ENCODE measurements at regions not wholly inside any gene's neighbourhood (a gene's known extent, or its start where the extent isn't known, plus 50 kb on each side); places are given as distances from the start of the nearest gene placed in this dataset.

DNA sequence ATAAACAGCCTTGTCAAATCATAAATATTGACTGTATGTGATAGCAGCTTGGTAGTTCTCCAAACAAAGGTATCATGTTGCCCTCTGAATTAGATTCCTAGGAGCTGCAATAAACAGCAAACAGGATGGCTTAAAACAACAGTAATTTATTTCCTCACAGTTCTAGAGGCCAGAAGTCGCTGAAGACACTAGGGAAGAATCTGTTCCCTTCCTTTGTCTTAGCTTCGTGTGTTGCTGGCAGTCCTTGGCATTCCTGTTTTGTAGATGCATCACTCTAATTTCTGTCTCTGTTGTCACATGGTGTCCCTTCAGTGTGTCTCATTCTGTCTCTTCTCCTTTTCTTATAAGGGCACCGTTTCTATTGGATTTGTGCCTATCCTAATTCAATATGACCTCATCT is 679.3 kb downstream of the OTOL1 start:
- no peak overlapping the region for H3K4me3 Mint-ChIP-seq (ENCODE audit: unreplicated experiment)
- H3K27me3 Mint-ChIP-seq (ENCODE audit: low read depth, unreplicated experiment): no peaks in the 10 kb centered on the region
- H3K27me3 ChIP-seq (ENCODE audit: insufficient read depth, low read length): no peaks in the 10 kb centered on the region
- no peaks in the 10 kb centered on the region for H3K36me3 Mint-ChIP-seq (ENCODE audit: low read depth, unreplicated experiment)
- no peaks in the 10 kb centered on the region for H3K4me1 Mint-ChIP-seq (ENCODE audit: low read depth, unreplicated experiment)
- H3K4me3 ChIP-seq (ENCODE audit: insufficient read depth, low read depth, low read length): no peak overlapping the region
- no peak overlapping the region for H3K9ac ChIP-seq (ENCODE audit: low read length)
- H3K27ac ChIP-seq (ENCODE audit: low read depth, low read length): no peak overlapping the region
- no peak for DNase-seq (ENCODE audit: low read depth)
- TF ChIP-seq, protein P1, sequence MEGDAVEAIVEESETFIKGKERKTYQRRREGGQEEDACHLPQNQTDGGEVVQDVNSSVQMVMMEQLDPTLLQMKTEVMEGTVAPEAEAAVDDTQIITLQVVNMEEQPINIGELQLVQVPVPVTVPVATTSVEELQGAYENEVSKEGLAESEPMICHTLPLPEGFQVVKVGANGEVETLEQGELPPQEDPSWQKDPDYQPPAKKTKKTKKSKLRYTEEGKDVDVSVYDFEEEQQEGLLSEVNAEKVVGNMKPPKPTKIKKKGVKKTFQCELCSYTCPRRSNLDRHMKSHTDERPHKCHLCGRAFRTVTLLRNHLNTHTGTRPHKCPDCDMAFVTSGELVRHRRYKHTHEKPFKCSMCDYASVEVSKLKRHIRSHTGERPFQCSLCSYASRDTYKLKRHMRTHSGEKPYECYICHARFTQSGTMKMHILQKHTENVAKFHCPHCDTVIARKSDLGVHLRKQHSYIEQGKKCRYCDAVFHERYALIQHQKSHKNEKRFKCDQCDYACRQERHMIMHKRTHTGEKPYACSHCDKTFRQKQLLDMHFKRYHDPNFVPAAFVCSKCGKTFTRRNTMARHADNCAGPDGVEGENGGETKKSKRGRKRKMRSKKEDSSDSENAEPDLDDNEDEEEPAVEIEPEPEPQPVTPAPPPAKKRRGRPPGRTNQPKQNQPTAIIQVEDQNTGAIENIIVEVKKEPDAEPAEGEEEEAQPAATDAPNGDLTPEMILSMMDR (IDR thresholded peaks at IDR 0.05; ENCODE audit: insufficient read depth, low read depth, low read length): no peak
- TF ChIP-seq EZH2 (IDR thresholded peaks at IDR 0.05; ENCODE audit: insufficient read depth, low read length): no peak
- H3K4me1 ChIP-seq (ENCODE audit: insufficient read depth, low read length): no peaks in the 10 kb centered on the region
- H3K79me2 ChIP-seq (ENCODE audit: insufficient read depth, low read length): no peaks in the 10 kb centered on the region
- no peak for FAIRE-seq
- H3K27ac Mint-ChIP-seq (ENCODE audit: unreplicated experiment): no peak overlapping the region
- peaks cover 6% of the 10 kb centered on the region for H3K9me3 Mint-ChIP-seq (ENCODE audit: unreplicated experiment)
- H3K9me3 ChIP-seq (ENCODE audit: insufficient read depth, low read depth, low read length): no peaks in the 10 kb centered on the region
- H3K36me3 ChIP-seq (ENCODE audit: insufficient read depth, low read length): no peaks in the 10 kb centered on the region
- no peaks in the 10 kb centered on the region for H4K20me1 ChIP-seq (ENCODE audit: insufficient read depth, low read length)
- no peak overlapping the region for H2AFZ ChIP-seq (ENCODE audit: low read depth, low read length)
- no peak overlapping the region for H3K4me2 ChIP-seq (ENCODE audit: low read length)

DNA sequence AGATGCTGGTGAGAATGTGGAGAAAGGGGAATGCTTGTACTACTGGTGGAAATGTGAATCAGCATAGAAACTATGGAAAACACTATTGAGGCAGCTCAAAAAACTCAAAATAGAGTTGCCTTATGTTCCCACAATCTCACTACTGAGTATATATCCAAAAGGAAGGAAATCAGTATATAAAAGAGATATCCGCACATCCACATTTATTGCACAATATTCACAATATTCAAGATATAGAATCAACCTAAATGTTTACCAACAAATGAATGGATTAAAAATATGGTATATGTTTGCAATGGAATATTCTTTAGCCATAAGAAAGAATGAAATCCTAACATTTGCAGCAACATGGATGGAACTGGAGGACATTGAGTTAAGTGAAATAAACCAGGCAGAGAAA is 686.8 kb downstream of the OTOL1 start:
- Histone ChIP-seq H3K79me2 (ENCODE audit: insufficient read depth, low read length) (no peaks in the 10 kb centered on the region), H3K4me3 (ENCODE audit: insufficient read depth, low read depth, low read length) (no peak overlapping the region), H4K20me1 (ENCODE audit: insufficient read depth, low read length) (no peaks in the 10 kb centered on the region), H2AFZ (ENCODE audit: low read depth, low read length) (no peak overlapping the region), H3K4me2 (ENCODE audit: low read length) (no peak overlapping the region), H3K9ac (ENCODE audit: low read length) (no peak overlapping the region), H3K27me3 (ENCODE audit: insufficient read depth, low read length) (no peaks in the 10 kb centered on the region), H3K27ac (ENCODE audit: low read depth, low read length) (no peak overlapping the region), H3K9me3 (ENCODE audit: insufficient read depth, low read depth, low read length) (peaks cover 4% of the 10 kb centered on the region), H3K36me3 (ENCODE audit: insufficient read depth, low read length) (no peaks in the 10 kb centered on the region), H3K4me1 (ENCODE audit: insufficient read depth, low read length) (no peaks in the 10 kb centered on the region)
- TF ChIP-seq EZH2 (IDR thresholded peaks at IDR 0.05; ENCODE audit: insufficient read depth, low read length): no peak
- TF ChIP-seq, protein P1 (IDR thresholded peaks at IDR 0.05; ENCODE audit: insufficient read depth, low read depth, low read length): no peak
- no peaks in the 10 kb centered on the region for H3K27me3 Mint-ChIP-seq (ENCODE audit: low read depth, unreplicated experiment)
- H3K4me1 Mint-ChIP-seq (ENCODE audit: low read depth, unreplicated experiment): no peaks in the 10 kb centered on the region
- no peaks in the 10 kb centered on the region for H3K9me3 Mint-ChIP-seq (ENCODE audit: unreplicated experiment)
- FAIRE-seq (no peak), DNase-seq (ENCODE audit: low read depth) (no peak)
- H3K27ac Mint-ChIP-seq (ENCODE audit: unreplicated experiment): no peak overlapping the region
- H3K36me3 Mint-ChIP-seq (ENCODE audit: low read depth, unreplicated experiment): no peaks in the 10 kb centered on the region
- H3K4me3 Mint-ChIP-seq (ENCODE audit: unreplicated experiment): no peak overlapping the region

DNA sequence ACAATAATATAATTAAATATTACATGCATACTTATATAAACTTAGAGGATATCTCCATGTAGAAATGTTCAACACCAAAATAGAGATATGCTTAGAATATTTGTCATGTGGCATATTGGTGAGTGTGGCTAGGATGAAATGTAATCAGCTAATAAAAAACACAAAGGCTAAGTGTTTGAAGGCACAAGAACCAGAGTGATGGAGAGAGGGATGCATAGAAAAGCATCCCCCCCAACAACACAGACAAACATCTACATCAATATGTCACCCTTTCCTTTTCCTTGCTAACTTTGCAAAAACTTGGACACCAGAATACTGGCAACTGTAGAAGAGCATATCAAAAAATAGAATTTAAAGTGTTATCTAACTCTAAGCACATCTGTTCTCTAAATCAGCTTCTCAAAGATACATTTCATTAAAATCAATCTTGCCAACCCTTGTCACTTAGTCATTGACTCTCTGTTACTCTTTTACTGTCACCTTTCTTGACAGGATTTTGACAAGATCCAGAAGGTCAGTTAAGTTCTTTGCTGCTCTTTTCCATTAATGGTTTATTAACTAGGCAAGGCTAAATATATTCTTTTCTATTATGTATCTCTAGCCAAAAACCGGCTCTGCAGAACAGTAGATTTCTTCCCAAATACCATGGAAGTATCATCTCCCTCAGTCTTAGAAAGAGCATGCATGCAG is 695.9 kb downstream of the OTOL1 start:
- Mint-ChIP-seq H3K4me1 (ENCODE audit: low read depth, unreplicated experiment) (no peaks in the 10 kb centered on the region), H3K27ac (ENCODE audit: unreplicated experiment) (no peak overlapping the region), H3K36me3 (ENCODE audit: low read depth, unreplicated experiment) (no peaks in the 10 kb centered on the region), H3K9me3 (ENCODE audit: unreplicated experiment) (peaks cover 9% of the 10 kb centered on the region), H3K4me3 (ENCODE audit: unreplicated experiment) (no peak overlapping the region), H3K27me3 (ENCODE audit: low read depth, unreplicated experiment) (no peaks in the 10 kb centered on the region)
- Histone ChIP-seq H3K79me2 (ENCODE audit: insufficient read depth, low read length) (no peaks in the 10 kb centered on the region), H3K27ac (ENCODE audit: low read depth, low read length) (no peak overlapping the region), H3K36me3 (ENCODE audit: insufficient read depth, low read length) (no peaks in the 10 kb centered on the region), H3K27me3 (ENCODE audit: insufficient read depth, low read length) (no peaks in the 10 kb centered on the region), H3K9me3 (ENCODE audit: insufficient read depth, low read depth, low read length) (no peaks in the 10 kb centered on the region), H3K9ac (ENCODE audit: low read length) (no peak overlapping the region), H3K4me2 (ENCODE audit: low read length) (no peak overlapping the region), H3K4me1 (ENCODE audit: insufficient read depth, low read length) (no peaks in the 10 kb centered on the region), H3K4me3 (ENCODE audit: insufficient read depth, low read depth, low read length) (no peak overlapping the region), H2AFZ (ENCODE audit: low read depth, low read length) (no peak overlapping the region), H4K20me1 (ENCODE audit: insufficient read depth, low read length) (no peaks in the 10 kb centered on the region)
- DNase-seq (ENCODE audit: low read depth): no peak
- no peak for FAIRE-seq
- TF ChIP-seq, protein P1 (IDR thresholded peaks at IDR 0.05; ENCODE audit: insufficient read depth, low read depth, low read length): no peak
- no peak for TF ChIP-seq EZH2 (IDR thresholded peaks at IDR 0.05; ENCODE audit: insufficient read depth, low read length)
